AG09319 (cell line): ENCODE measurements at regions not wholly inside any gene's neighbourhood (a gene's known extent, or its start where the extent isn't known, plus 50 kb on each side); places are given as distances from the start of the nearest gene placed in this dataset.
"Not testable (repeated sequence)": the region's sequence is repeated elsewhere in the genome, so short reads cannot be mapped to it uniquely, and the experiment has no call there.

Experiments used
- DNase-seq: peaks from one replicate; pipeline ENCODE4 v3.0.0-alpha.2; 2010; ENCODE audit warnings: low read depth; ENCODE audit errors: extremely low read depth
- TF ChIP-seq, protein P1 (sequence below): IDR thresholded peaks from 2 replicates; pipeline ENCODE4 v1.5.1; 2011; ENCODE audit warnings: low read depth, mild to moderate bottlenecking, inconsistent platforms, low read length, moderate library complexity

DNA sequence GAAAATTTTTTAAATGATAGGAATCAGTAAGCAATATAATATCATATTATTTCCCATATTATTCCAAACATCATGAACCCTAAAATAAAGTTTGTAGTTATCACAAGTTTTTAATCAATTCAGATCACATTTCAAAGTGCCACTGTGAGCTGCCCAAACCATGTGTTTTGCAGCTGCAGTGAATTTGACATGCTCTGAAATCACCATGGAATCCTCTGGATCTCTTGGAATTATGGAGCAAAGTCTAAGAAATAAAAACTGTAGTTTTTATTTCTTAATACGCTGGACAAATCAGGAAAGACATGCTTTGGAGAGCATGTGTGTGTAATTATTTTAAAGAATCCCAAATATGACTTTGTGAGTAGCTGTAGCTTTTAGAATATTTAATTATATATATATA is 262.7 kb downstream of the ANKRD50 start:
- no peak for DNase-seq
- TF ChIP-seq, protein P1, sequence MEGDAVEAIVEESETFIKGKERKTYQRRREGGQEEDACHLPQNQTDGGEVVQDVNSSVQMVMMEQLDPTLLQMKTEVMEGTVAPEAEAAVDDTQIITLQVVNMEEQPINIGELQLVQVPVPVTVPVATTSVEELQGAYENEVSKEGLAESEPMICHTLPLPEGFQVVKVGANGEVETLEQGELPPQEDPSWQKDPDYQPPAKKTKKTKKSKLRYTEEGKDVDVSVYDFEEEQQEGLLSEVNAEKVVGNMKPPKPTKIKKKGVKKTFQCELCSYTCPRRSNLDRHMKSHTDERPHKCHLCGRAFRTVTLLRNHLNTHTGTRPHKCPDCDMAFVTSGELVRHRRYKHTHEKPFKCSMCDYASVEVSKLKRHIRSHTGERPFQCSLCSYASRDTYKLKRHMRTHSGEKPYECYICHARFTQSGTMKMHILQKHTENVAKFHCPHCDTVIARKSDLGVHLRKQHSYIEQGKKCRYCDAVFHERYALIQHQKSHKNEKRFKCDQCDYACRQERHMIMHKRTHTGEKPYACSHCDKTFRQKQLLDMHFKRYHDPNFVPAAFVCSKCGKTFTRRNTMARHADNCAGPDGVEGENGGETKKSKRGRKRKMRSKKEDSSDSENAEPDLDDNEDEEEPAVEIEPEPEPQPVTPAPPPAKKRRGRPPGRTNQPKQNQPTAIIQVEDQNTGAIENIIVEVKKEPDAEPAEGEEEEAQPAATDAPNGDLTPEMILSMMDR = no peak

- no peak for DNase-seq
- TF ChIP-seq, protein P1 = no peak
These were observed 261.7 kb downstream of the ANKRD50 start for GRCh38 chr4:124450851-124451250.

DNA sequence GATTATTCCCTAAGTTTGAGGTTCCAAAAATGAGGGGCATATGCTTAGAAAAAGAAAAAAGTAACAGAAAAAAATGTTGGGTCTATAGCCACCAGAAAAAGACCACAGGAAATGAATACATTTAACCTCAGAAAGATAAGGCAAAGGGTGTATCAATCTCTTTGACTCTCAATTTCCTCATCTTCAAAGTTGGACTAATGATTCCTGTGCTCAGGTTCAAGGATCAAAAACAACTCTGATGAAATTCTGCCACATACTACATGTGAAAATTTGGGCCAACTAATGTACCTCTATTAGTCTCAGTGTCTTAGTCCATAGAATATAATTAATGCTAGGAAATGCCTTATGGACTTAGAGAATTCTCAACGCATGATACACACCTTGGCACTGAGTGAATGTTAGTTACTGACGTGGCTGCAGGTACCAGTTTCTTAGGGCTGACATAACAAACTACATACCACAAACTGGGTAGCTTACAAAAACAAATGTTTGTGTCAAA is 257.7 kb downstream of the ANKRD50 start:
- TF ChIP-seq, protein P1 = no peak
- no peak for DNase-seq

- TF ChIP-seq, protein P1 = no peak
- DNase-seq = no peak
These were observed 256.9 kb downstream of the ANKRD50 start for GRCh38 chr4:124455671-124456070.

DNA sequence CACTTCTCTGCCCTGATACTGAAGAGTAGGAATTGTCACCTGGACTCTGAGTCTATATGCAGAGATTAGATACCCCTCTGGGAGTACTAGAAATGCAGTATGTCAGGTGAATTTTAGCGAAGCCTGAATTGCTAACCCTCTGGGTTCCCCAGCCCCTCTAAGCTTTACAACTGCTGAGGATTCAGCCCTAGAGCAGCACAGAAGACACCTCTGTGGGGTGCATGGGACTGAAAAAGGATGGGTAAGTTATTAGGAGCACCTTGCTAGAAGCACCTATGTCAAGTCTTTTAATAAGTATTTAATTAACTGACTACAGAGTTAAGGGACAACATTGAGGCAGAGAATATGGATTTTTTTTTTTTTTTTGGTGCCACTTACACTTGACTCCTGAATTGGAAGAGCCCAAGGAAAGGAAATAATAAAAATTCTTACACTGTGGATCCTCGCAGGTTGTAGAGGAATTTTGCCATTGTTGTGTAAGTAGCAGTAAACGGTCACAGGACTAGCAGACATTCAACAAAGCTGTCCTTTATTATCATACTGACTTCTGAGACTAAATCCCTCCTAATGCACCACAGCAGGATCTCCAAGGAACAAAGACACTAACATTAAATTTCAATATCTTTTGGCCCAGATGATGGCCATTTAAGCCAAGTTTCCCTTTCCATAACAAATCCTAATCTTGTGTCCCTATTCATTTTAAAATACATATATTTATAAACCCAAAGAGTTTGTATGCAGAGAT is 253.2 kb downstream of the ANKRD50 start:
- DNase-seq = no peak
- TF ChIP-seq, protein P1 = no peak

- TF ChIP-seq, protein P1 = no peak
- no peak for DNase-seq
These were observed 252.6 kb downstream of the ANKRD50 start for GRCh38 chr4:124459941-124460310.

- DNase-seq = not testable (repeated sequence)
These were observed 250.9 kb downstream of the ANKRD50 start for GRCh38 chr4:124461592-124461991.
